ENCODE measurements at regions not wholly inside any gene's neighbourhood (a gene's known extent, or its start where the extent isn't known, plus 50 kb on each side); places are given as distances from the start of the nearest gene placed in this dataset.

DNA sequence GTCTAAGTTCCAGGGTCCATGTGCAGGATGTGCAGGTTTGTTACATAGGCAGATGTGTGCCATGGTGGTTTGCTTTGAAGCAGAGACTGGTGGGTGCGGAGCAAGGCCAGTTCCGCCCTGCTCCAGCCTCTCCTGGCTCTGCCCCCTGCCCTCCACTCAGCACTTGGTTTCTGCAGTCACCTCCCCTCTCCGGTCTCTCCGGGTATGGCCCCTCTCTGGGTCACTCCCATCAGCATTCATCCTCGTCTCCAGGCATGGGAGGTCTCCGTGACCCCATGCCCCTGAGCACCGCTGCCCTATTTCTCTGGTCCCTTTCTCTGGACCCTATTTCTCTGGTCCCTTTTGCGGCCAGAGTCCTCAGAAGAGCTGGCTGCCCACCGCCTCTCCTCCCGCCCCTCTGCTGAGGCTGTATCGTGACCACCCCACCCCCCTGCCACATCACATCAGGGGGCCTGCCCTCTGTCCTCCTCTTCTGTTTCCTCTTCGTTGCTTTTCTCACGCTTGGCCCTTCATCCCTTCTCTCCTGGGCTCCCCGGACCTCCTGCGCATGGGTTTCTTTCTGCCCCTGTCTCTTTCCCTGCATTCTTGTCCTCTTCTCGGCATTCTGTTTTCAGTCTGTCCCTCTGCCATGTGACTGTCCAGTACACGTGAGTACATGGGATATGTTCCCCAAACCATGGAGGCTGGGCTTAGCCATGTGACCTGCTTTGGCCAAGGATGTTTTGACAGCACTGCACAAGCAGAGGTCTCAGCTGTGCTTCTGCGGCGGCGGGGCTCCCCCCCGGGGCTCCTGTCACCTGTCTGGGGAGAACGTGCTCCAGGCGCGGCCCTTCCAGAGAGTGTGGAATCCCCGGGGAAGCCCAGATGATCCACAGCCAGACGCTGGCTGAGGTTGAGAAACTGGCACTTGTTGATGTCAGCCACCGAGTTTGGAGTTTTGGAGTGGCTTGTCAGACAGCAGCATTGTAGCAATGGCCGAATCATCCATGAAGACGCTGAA is 54.4 kb upstream of the C1orf174 start:
- TF ChIP-seq, protein P1, sequence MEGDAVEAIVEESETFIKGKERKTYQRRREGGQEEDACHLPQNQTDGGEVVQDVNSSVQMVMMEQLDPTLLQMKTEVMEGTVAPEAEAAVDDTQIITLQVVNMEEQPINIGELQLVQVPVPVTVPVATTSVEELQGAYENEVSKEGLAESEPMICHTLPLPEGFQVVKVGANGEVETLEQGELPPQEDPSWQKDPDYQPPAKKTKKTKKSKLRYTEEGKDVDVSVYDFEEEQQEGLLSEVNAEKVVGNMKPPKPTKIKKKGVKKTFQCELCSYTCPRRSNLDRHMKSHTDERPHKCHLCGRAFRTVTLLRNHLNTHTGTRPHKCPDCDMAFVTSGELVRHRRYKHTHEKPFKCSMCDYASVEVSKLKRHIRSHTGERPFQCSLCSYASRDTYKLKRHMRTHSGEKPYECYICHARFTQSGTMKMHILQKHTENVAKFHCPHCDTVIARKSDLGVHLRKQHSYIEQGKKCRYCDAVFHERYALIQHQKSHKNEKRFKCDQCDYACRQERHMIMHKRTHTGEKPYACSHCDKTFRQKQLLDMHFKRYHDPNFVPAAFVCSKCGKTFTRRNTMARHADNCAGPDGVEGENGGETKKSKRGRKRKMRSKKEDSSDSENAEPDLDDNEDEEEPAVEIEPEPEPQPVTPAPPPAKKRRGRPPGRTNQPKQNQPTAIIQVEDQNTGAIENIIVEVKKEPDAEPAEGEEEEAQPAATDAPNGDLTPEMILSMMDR (IDR thresholded peaks at IDR 0.05; ENCODE audit: extremely low read depth, insufficient read depth, missing control alignments) = no peak
- in situ Hi-C loops (cut with MboI; ENCODE audit: low pct_unique_long_range_greater_than_20kb, low sequenced_read_pairs, unreplicated experiment) = no loop called here
- DNase-seq (ENCODE audit: low spot score) = no peak

DNA sequence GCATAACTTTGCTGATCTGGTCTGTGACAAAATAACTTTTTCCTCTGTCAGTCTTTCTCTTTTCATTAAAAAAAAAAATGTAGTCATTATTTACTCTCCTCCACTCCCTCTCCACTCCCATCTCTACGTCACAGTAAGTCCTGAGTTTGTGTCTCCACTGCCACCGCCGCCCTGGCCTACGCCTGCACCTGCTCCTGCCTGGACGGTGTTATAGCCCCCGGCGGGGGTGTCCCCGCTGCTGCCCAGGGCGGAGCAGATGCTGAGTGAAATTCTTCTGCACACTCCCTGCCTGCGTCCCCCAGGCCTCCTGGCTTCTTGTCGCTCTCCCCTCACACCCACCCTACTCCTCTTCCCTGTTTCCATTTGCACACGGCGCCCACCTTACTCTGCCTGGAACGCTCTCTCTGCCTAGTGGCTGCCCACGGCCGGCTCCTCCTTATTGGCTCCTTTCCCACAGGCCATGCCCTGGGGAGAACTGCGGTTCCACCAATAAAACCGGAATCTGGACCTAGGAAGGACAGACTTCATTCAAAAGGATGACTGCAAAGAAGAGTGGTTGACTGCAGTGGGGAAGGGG is 55.2 kb upstream of the C1orf174 start:
- no peak for DNase-seq (ENCODE audit: low spot score)
- TF ChIP-seq, protein P1 (IDR thresholded peaks at IDR 0.05; ENCODE audit: extremely low read depth, insufficient read depth, missing control alignments) = no peak
- in situ Hi-C loops (cut with MboI; ENCODE audit: low pct_unique_long_range_greater_than_20kb, low sequenced_read_pairs, unreplicated experiment) = no loop called here

DNA sequence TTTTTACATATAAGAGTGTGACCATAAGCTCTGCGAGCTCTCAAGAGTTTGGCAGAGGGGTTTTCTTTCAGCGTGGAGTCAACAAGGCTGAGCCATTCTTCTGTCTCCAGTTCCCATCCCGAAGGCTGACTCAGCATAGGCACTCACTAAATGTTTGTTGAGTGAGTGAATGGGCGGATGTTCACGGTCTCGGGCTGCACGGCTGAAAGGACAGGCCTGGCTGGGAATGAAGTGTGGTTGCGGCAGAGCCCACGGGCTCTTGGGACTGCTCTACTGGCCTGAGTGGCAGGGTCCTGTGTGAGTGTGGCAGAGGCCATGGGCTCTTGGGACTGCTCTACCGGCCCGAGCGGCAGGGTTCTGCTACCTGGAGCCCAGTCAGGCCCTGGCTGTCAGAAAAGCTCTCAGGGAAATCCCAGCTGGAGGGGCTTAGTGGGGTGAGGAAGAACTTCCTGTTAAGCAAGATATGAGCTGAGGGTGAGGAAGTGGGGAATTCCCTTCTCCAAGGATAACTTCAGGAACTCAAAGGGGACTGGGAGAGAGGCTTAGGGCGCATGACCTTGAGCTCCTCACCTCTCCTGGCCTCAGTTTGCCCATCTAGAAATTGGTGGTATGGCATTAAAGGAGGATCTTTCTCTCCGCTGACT is 56.6 kb upstream of the C1orf174 start:
- in situ Hi-C loops (cut with MboI; ENCODE audit: low pct_unique_long_range_greater_than_20kb, low sequenced_read_pairs, unreplicated experiment) = no loop called here

DNA sequence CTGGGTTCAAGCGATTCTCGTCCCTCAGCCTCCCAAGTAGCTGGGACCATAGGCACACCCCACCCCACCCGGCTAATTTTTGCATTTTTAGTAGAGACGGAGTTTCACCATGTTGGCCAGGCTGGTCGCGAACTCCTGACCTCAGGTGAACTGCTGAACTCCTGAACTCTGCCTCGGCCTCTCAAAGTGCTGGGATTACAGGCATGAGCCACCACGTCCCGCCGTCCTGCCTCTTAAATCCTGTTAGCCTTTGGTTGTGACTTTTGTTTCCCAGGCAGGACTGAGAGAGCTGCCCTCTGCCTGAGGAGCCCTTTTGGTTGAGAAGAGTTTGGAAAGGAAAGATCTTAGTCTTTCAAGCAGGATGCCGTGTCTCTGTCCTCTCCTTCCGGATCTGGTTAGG is 59.3 kb upstream of the C1orf174 start:
- TF ChIP-seq, protein P1 (IDR thresholded peaks at IDR 0.05; ENCODE audit: extremely low read depth, insufficient read depth, missing control alignments) = no peak
- in situ Hi-C loops (cut with MboI; ENCODE audit: low pct_unique_long_range_greater_than_20kb, low sequenced_read_pairs, unreplicated experiment) = no loop called here
- no peak for DNase-seq (ENCODE audit: low spot score)

More for the DNA sequence above, 56.6 kb upstream of the C1orf174 start:
- DNase-seq (ENCODE audit: low spot score) = no peak
- TF ChIP-seq, protein P1 (IDR thresholded peaks at IDR 0.05; ENCODE audit: extremely low read depth, insufficient read depth, missing control alignments) = no peak

DNA sequence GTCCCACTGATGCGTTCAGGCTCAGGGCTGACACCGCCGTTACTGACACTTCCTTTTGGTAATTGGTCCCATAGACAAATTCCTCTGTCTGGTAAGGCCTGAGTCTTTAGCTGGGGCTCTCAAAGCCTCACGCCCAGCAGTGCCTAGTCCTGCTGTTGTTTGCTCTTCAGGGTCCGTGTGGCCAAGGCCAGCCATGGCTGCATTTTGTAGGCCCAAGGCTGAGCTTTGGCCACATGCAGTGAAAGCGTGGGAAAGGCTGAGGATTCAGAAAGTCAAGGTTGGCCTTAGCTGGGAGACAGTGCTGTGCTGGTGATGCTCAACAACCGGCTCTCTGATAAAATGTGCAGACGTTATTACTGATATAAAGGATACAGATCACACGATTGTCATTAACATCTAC is 63.5 kb upstream of the C1orf174 start:
- TF ChIP-seq, protein P1 (IDR thresholded peaks at IDR 0.05; ENCODE audit: extremely low read depth, insufficient read depth, missing control alignments) = no peak
- in situ Hi-C loops (cut with MboI; ENCODE audit: low pct_unique_long_range_greater_than_20kb, low sequenced_read_pairs, unreplicated experiment) = no loop called here
- DNase-seq (ENCODE audit: low spot score) = no peak

DNA sequence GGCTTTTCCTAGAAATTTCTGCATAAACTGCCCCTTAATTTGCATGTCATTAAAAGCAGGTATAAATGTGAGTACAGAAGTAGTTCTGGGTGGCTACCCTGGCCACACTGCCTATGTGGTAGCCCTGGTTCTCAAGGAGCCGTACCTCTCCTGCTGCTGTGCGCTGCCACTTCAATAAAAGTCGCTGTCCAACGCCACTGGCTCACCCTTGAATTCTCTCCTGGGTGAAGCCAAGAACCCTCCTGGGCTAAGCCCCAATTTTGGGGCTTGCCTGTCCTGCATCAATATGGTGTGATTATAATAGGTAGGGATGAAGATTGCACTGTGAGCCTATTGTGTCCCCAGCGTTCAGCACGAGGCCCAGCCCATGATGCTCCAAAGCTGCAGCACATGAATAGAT is 65.6 kb upstream of the C1orf174 start:
- TF ChIP-seq, protein P1 (IDR thresholded peaks at IDR 0.05; ENCODE audit: extremely low read depth, insufficient read depth, missing control alignments) = no peak
- in situ Hi-C loops (cut with MboI; ENCODE audit: low pct_unique_long_range_greater_than_20kb, low sequenced_read_pairs, unreplicated experiment) = no loop called here

More for the DNA sequence above, 65.6 kb upstream of the C1orf174 start:
- DNase-seq (ENCODE audit: low spot score) = no peak
